ENCODE measurements at regions not wholly inside any gene's neighbourhood (a gene's known extent, or its start where the extent isn't known, plus 50 kb on each side); places are given as distances from the start of the nearest gene placed in this dataset.

DNA sequence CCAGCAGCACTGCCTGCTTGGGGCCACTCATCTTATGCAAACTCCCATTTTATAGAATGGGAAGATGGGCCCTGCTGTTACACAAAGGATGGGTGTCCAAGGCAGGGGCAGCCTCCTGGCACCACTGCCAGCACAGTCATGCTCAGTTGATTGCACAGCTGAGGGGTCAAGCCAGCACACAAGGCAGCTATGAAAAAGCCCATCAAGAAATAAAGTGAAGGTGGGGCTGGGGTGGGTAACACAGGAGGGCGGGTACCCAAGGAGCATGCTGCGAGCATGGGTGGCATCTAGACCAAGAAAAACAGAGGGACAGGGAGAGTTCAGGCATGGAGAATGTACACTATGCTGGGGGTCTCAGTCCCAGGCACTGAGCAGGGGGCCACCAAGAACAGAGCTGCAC is 74.7 kb upstream of the UNC5B start:
- Histone ChIP-seq H2AFZ (ENCODE audit: low read depth) (no peak overlapping the region), H3K27ac (no peak overlapping the region), H3K4me2 (no peak overlapping the region), H3K4me3 (IDR thresholded peaks at IDR 0.05; ENCODE audit: insufficient read depth, low read depth, low read length) (no peak overlapping the region), H3K36me3 (ENCODE audit: insufficient read depth) (no peaks in the 10 kb centered on the region), H3K9ac (no peak overlapping the region), H3K4me1 (ENCODE audit: low read depth, poor library complexity, severe bottlenecking) (no peaks in the 10 kb centered on the region), H4K20me1 (ENCODE audit: insufficient read depth) (no peaks in the 10 kb centered on the region), H3K27me3 (ENCODE audit: insufficient read depth, low read depth) (no peaks in the 10 kb centered on the region), H3K79me2 (ENCODE audit: insufficient read depth, low read depth) (no peaks in the 10 kb centered on the region)
- TF ChIP-seq, protein P1, sequence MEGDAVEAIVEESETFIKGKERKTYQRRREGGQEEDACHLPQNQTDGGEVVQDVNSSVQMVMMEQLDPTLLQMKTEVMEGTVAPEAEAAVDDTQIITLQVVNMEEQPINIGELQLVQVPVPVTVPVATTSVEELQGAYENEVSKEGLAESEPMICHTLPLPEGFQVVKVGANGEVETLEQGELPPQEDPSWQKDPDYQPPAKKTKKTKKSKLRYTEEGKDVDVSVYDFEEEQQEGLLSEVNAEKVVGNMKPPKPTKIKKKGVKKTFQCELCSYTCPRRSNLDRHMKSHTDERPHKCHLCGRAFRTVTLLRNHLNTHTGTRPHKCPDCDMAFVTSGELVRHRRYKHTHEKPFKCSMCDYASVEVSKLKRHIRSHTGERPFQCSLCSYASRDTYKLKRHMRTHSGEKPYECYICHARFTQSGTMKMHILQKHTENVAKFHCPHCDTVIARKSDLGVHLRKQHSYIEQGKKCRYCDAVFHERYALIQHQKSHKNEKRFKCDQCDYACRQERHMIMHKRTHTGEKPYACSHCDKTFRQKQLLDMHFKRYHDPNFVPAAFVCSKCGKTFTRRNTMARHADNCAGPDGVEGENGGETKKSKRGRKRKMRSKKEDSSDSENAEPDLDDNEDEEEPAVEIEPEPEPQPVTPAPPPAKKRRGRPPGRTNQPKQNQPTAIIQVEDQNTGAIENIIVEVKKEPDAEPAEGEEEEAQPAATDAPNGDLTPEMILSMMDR (conservative IDR thresholded peaks at IDR 0.05; ENCODE audit: low read depth, low read length): no peak

- H4K20me1 ChIP-seq (ENCODE audit: insufficient read depth): no peaks in the 10 kb centered on the region
- no peak overlapping the region for H3K4me2 ChIP-seq
- no peaks in the 10 kb centered on the region for H3K79me2 ChIP-seq (ENCODE audit: insufficient read depth, low read depth)
- TF ChIP-seq, protein P1 (conservative IDR thresholded peaks at IDR 0.05; ENCODE audit: low read depth, low read length): no peak
- H2AFZ ChIP-seq (ENCODE audit: low read depth): no peak overlapping the region
- H3K36me3 ChIP-seq (ENCODE audit: insufficient read depth): no peaks in the 10 kb centered on the region
- H3K4me1 ChIP-seq (ENCODE audit: low read depth, poor library complexity, severe bottlenecking): no peaks in the 10 kb centered on the region
- H3K27ac ChIP-seq: no peak overlapping the region
- no peak overlapping the region for H3K9ac ChIP-seq
- no peaks in the 10 kb centered on the region for H3K27me3 ChIP-seq (ENCODE audit: insufficient read depth, low read depth)
- no peak overlapping the region for H3K4me3 ChIP-seq (IDR thresholded peaks at IDR 0.05; ENCODE audit: insufficient read depth, low read depth, low read length)
Observed at GRCh38 chr10:71138166-71138830, 74.1 kb upstream of the UNC5B start.

- no peak overlapping the region for H3K27ac ChIP-seq
- H3K27me3 ChIP-seq (ENCODE audit: insufficient read depth, low read depth): no peaks in the 10 kb centered on the region
- no peak overlapping the region for H2AFZ ChIP-seq (ENCODE audit: low read depth)
- H3K4me2 ChIP-seq: no peak overlapping the region
- H3K4me3 ChIP-seq (IDR thresholded peaks at IDR 0.05; ENCODE audit: insufficient read depth, low read depth, low read length): no peak overlapping the region
- H3K4me1 ChIP-seq (ENCODE audit: low read depth, poor library complexity, severe bottlenecking): no peaks in the 10 kb centered on the region
- no peaks in the 10 kb centered on the region for H4K20me1 ChIP-seq (ENCODE audit: insufficient read depth)
- no peaks in the 10 kb centered on the region for H3K36me3 ChIP-seq (ENCODE audit: insufficient read depth)
- no peaks in the 10 kb centered on the region for H3K79me2 ChIP-seq (ENCODE audit: insufficient read depth, low read depth)
- no peak overlapping the region for H3K9ac ChIP-seq
- TF ChIP-seq, protein P1 (conservative IDR thresholded peaks at IDR 0.05; ENCODE audit: low read depth, low read length): no peak
Observed at GRCh38 chr10:71141528-71141927, 70.8 kb upstream of the UNC5B start.

GRCh38 chr10:71143170-71143569 is 69.2 kb upstream of the UNC5B start:
- TF ChIP-seq, protein P1 (conservative IDR thresholded peaks at IDR 0.05; ENCODE audit: low read depth, low read length): no peak
- Histone ChIP-seq H3K36me3 (ENCODE audit: insufficient read depth) (no peaks in the 10 kb centered on the region), H3K27me3 (ENCODE audit: insufficient read depth, low read depth) (no peaks in the 10 kb centered on the region), H3K79me2 (ENCODE audit: insufficient read depth, low read depth) (no peaks in the 10 kb centered on the region), H3K4me1 (ENCODE audit: low read depth, poor library complexity, severe bottlenecking) (no peaks in the 10 kb centered on the region), H3K27ac (no peak overlapping the region), H2AFZ (ENCODE audit: low read depth) (no peak overlapping the region), H4K20me1 (ENCODE audit: insufficient read depth) (no peaks in the 10 kb centered on the region), H3K9ac (no peak overlapping the region), H3K4me3 (IDR thresholded peaks at IDR 0.05; ENCODE audit: insufficient read depth, low read depth, low read length) (no peak overlapping the region), H3K4me2 (no peak overlapping the region)

Data from KMS-11 (cell line).